GM12878 (cell line): ENCODE measurements at regions not wholly inside any gene's neighbourhood (a gene's known extent, or its start where the extent isn't known, plus 50 kb on each side); places are given as distances from the start of the nearest gene placed in this dataset.

Experiments used
- ASH2L ChIP-seq: fragments of 300-600, 200-600 bp; sonication (generic); IDR thresholded peaks from 2 replicates; pipeline ENCODE4 v1.6.1; 2017; ENCODE audit warnings: low read depth, mild to moderate bottlenecking, borderline replicate concordance
- BCLAF1 ChIP-seq: fragments of 450-650 bp; IDR thresholded peaks from 2 replicates; pipeline ENCODE4 v1.6.1; 2017; ENCODE audit warnings: antibody characterized with exemption, mild to moderate bottlenecking, moderate library complexity
- IKZF1 ChIP-seq: fragments of 450-650 bp; conservative IDR thresholded peaks from 2 replicates; pipeline ENCODE4 v1.6.1; 2017; ENCODE audit warnings: antibody characterized with exemption, mild to moderate bottlenecking
- JUNB ChIP-seq: IDR thresholded peaks from 2 replicates; pipeline ENCODE4 v1.6.1; 2016; ENCODE audit warnings: antibody characterized with exemption, mild to moderate bottlenecking
- KAT2A ChIP-seq: conservative IDR thresholded peaks from 2 replicates; pipeline ENCODE4 v1.6.1; 2011; ENCODE audit warnings: low read depth, low read length; ENCODE audit not compliant: control insufficient read depth
- LARP7 ChIP-seq: fragments of 450-650 bp; IDR thresholded peaks from 2 replicates; pipeline ENCODE4 v1.6.1; 2017; ENCODE audit warnings: mild to moderate bottlenecking
- MEF2A ChIP-seq: IDR thresholded peaks from 2 replicates; pipeline ENCODE4 v1.6.1; 2011; ENCODE audit warnings: low read depth, mild to moderate bottlenecking, low read length, moderate library complexity; ENCODE audit not compliant: insufficient read depth
- MLLT1 ChIP-seq: fragments of 450-650 bp; IDR thresholded peaks from 2 replicates; pipeline ENCODE4 v1.6.1; 2016; ENCODE audit warnings: mild to moderate bottlenecking
- NFIC ChIP-seq: IDR thresholded peaks from 2 replicates; pipeline ENCODE4 v1.6.1; 2012; ENCODE audit warnings: low read depth, mild to moderate bottlenecking, inconsistent platforms, low read length, moderate library complexity
- PAX8 ChIP-seq: fragments of 450-650 bp; IDR thresholded peaks from 2 replicates; pipeline ENCODE4 v1.6.1; 2017; ENCODE audit warnings: mild to moderate bottlenecking, moderate library complexity
- POLR2A ChIP-seq: IDR thresholded peaks from 2 replicates; pipeline ENCODE4 v1.6.1; 2011; ENCODE audit warnings: low read depth, mild to moderate bottlenecking, low read length
- RAD21 ChIP-seq: IDR thresholded peaks from 2 replicates; pipeline ENCODE4 v1.6.1; 2011; ENCODE audit warnings: mild to moderate bottlenecking, low read depth, low read length, moderate library complexity; ENCODE audit not compliant: insufficient read depth
- RB1 ChIP-seq: fragments of 450-650 bp; formaldehyde crosslinking; IDR thresholded peaks from 2 replicates; pipeline ENCODE4 v1.6.1; 2017; ENCODE audit warnings: mild to moderate bottlenecking, borderline replicate concordance
- RBBP5 ChIP-seq: fragments of 200-600 bp; sonication (generic); conservative IDR thresholded peaks from 2 replicates; pipeline ENCODE4 v1.6.1; 2016
- RELB ChIP-seq: fragments of 450-650 bp; IDR thresholded peaks from 2 replicates; pipeline ENCODE4 v1.6.1; 2017; ENCODE audit warnings: low read depth, mild to moderate bottlenecking, moderate library complexity
- SPI1 ChIP-seq: IDR thresholded peaks from 2 replicates; pipeline ENCODE4 v1.6.1; 2011; ENCODE audit warnings: low read depth, mild to moderate bottlenecking, low read length, moderate library complexity, borderline replicate concordance; ENCODE audit not compliant: insufficient read depth
- STAT3 ChIP-seq: IDR thresholded peaks from 2 replicates; pipeline ENCODE4 v1.6.1; 2011; ENCODE audit warnings: low read depth, low read length, improper control_type of control experiment
- TF ChIP-seq, protein P1 (sequence below): IDR thresholded peaks from 2 replicates; pipeline ENCODE4 v1.6.1; 2011; ENCODE audit warnings: mild to moderate bottlenecking, low read depth, low read length, moderate library complexity; ENCODE audit not compliant: insufficient replicate concordance
- TF ChIP-seq, protein P2 (sequence below): IDR thresholded peaks from 2 replicates; pipeline ENCODE4 v1.6.1; 2011; ENCODE audit warnings: low read depth, low read length, improper control_type of control experiment, borderline replicate concordance
- TF ChIP-seq, protein P3 (sequence below): fragments of 450-650 bp; conservative IDR thresholded peaks from 2 replicates; pipeline ENCODE4 v1.6.1; 2017; ENCODE audit warnings: mild to moderate bottlenecking, moderate library complexity

DNA sequence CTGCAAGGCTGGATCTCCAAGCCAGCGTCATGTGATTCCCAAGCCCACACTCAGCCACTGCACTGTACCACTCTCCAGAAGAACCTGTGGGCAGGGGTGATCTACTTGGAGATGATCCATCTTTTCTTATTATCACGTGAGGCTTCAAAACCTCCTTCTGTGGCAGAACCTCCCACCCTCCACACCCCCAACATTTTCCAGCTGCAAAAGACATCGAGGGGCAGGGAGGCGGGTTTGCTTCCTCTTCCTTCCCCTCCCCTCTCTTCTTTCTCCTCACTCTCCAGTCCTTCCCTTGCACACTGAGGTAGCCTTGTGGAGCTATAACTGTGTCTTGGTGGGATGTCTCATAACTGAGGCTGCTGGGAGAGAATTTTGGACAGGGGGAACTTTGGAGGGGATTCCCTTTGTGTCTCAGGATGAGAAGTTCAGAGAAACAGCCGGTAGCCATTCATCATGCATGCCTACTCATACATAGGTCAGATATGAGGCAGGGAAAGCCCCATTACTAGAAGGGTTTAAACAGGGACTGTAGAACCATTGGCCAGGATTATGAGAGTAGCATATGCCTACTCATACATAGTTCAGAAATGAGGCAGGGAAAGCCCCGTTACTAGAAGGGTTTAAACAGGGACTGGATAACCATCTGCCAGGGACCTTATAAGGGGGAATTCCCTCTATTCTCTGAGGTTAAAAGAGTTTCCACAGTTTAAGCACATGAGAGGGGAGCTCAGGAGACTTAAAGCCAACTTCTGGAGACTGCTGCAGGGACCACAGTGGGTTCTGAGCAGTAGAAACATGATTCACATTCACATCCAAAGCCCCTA is 420.7 kb upstream of the CADM1 start (continued):
- TF ChIP-seq, protein P1, sequence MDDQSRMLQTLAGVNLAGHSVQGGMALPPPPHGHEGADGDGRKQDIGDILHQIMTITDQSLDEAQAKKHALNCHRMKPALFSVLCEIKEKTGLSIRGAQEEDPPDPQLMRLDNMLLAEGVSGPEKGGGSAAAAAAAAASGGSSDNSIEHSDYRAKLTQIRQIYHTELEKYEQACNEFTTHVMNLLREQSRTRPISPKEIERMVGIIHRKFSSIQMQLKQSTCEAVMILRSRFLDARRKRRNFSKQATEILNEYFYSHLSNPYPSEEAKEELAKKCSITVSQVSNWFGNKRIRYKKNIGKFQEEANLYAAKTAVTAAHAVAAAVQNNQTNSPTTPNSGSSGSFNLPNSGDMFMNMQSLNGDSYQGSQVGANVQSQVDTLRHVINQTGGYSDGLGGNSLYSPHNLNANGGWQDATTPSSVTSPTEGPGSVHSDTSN, result peak; percentile 88
- TF ChIP-seq IKZF1, result peak; percentile 96
- no peak for TF ChIP-seq SPI1
- peak; percentile 12; the same call in 1 of the 2 replicates for TF ChIP-seq MLLT1
- no peak for TF ChIP-seq KAT2A
- TF ChIP-seq, protein P2, sequence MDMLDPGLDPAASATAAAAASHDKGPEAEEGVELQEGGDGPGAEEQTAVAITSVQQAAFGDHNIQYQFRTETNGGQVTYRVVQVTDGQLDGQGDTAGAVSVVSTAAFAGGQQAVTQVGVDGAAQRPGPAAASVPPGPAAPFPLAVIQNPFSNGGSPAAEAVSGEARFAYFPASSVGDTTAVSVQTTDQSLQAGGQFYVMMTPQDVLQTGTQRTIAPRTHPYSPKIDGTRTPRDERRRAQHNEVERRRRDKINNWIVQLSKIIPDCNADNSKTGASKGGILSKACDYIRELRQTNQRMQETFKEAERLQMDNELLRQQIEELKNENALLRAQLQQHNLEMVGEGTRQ, result no peak; the same call in 1 of the 2 replicates
- TF ChIP-seq LARP7, result no peak
- peak; percentile 32 for TF ChIP-seq RAD21
- TF ChIP-seq, protein P3, sequence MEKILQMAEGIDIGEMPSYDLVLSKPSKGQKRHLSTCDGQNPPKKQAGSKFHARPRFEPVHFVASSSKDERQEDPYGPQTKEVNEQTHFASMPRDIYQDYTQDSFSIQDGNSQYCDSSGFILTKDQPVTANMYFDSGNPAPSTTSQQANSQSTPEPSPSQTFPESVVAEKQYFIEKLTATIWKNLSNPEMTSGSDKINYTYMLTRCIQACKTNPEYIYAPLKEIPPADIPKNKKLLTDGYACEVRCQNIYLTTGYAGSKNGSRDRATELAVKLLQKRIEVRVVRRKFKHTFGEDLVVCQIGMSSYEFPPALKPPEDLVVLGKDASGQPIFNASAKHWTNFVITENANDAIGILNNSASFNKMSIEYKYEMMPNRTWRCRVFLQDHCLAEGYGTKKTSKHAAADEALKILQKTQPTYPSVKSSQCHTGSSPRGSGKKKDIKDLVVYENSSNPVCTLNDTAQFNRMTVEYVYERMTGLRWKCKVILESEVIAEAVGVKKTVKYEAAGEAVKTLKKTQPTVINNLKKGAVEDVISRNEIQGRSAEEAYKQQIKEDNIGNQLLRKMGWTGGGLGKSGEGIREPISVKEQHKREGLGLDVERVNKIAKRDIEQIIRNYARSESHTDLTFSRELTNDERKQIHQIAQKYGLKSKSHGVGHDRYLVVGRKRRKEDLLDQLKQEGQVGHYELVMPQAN, result no peak
- TF ChIP-seq ASH2L, result no peak
- TF ChIP-seq BCLAF1, result no peak
- TF ChIP-seq RBBP5, result no peak
- TF ChIP-seq POLR2A, result peak; percentile 57; the same call in 1 of the 2 replicates
- no peak; the same call in 1 of the 2 replicates for TF ChIP-seq RB1
- TF ChIP-seq RELB, result peak; percentile 100
- no peak for TF ChIP-seq PAX8
- TF ChIP-seq JUNB, result peak; percentile 99
- TF ChIP-seq STAT3, result peak; percentile 94; the same call in 1 of the 2 replicates
- TF ChIP-seq MEF2A, result 0 out of 2 replicates have a peak, but pooled peaks have one; percentile 81
- TF ChIP-seq NFIC, result no peak
